Thoracic aorta (tissue), 2 donors: ENCODE measurements at regions not wholly inside any gene's neighbourhood (a gene's known extent, or its start where the extent isn't known, plus 50 kb on each side); places are given as distances from the start of the nearest gene placed in this dataset.

ENCODE experiments used
- ATAC-seq: fragments of 150-250 bp; one replicate; pipeline ENCODE4 v1.8.0; 2017; ENCODE audit warnings: low read depth; ENCODE audit not compliant: insufficient number of reproducible peaks, low FRiP score
- DNase-seq: peaks from one replicate; pipeline ENCODE4 v3.0.0-alpha.2; 2020; ENCODE audit warnings: low spot score
- H3K27ac ChIP-seq, 2 donors: fragments of 200-600 bp; sonication (generic); 1 replicate in 1 of 2; 2 replicates in 1 of 2; pipeline ENCODE4 v1.5.1; 2016; ENCODE audit warnings: mild to moderate bottlenecking in 2 of 2, moderate library complexity in 2 of 2
- H3K27me3 ChIP-seq: fragments of 200-600 bp; sonication (generic); replicated peaks from 2 replicates; pipeline ENCODE4 v1.6.0; 2016; ENCODE audit warnings: mild to moderate bottlenecking; ENCODE audit not compliant: insufficient read depth
- H3K36me3 ChIP-seq: fragments of 200-600 bp; sonication (generic); one replicate; pipeline ENCODE4 v1.5.1; 2016
- H3K4me1 ChIP-seq, 2 donors: fragments of 200-600 bp; sonication (generic); 1 replicate in 1 of 2; 2 replicates in 1 of 2; pipeline versions ENCODE4 v1.5.1 to v1.6.0; 2016; ENCODE audit warnings: low read depth in 2 of 2, mild to moderate bottlenecking in 1 of 2; ENCODE audit not compliant: control insufficient read depth in 1 of 2
- H3K4me3 ChIP-seq: fragments of 200-600 bp; sonication (generic); 2 replicates; pipeline ENCODE4 v1.5.1; 2016; ENCODE audit warnings: mild to moderate bottlenecking
- H3K9me3 ChIP-seq: fragments of 200-600 bp; sonication (generic); 2 replicates; pipeline ENCODE4 v1.5.1; 2016
- CTCF ChIP-seq: fragments of 200-600 bp; sonication (generic); IDR thresholded peaks from one replicate; pipeline ENCODE4 v1.5.1; 2019; ENCODE audit warnings: antibody characterized with exemption

DNA sequence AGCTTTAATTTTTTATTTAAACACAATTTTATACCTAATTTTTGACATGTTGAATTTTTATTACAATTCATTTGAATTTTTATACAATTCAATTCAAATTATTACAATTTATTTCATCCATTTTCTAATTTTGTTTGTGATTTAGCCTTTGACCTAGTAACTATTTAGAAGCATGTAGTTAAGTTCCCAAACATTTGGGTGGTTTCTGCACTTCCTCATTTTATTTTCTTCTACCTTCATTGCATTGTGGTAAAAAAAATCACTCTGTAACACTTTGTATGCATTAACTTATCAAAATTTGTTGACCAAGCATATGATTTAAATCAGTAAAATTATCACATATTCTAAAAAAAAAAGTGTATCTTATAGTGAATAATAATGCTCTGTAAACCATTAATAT lies 928.9 kb downstream of the ARAP2 start:
- Histone ChIP-seq H3K4me3 (no peak overlapping the region), H3K36me3 (no peaks in the 10 kb centered on the region), H3K4me1 (no peaks in the 10 kb centered on the region), H3K27ac (no peak overlapping the region), H3K9me3 (no peaks in the 10 kb centered on the region), H3K27me3 (no peaks in the 10 kb centered on the region)
- ATAC-seq (no peak), DNase-seq (no peak)
- no peak for TF ChIP-seq CTCF

DNA sequence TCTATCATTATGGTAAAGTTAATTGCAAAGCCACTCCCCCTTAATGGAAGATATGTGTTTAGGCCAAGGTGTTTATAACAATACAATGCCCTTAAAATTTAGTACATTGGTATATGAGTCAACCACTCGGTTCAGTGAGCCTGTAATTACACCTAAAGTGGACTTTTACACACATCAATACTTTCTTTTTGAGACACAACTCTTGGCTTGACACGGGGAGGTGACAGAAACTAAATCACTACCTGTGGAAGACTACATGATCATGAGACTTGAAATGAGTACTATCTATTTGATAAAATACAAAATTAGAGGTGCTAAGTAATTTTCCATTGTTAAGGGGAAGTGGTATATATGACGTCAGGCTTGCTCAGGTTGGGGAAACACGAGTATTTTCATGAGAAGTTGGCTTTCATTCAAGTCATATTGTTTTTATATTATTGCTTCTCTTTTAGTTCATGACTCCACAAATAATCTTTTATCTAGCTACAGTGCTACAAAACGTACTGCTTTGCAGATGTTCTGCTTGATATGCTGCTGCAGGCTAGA lies 918.3 kb downstream of the ARAP2 start:
- H3K27ac ChIP-seq, result no peak overlapping the region
- DNase-seq (no peak), ATAC-seq (no peak)
- H3K9me3 ChIP-seq, result no peaks in the 10 kb centered on the region
- no peak overlapping the region for H3K4me3 ChIP-seq
- no peaks in the 10 kb centered on the region for H3K27me3 ChIP-seq
- H3K4me1 ChIP-seq, result no peaks in the 10 kb centered on the region
- no peaks in the 10 kb centered on the region for H3K36me3 ChIP-seq
- TF ChIP-seq CTCF, result no peak

- DNase-seq (no peak), ATAC-seq (no peak)
- H3K36me3 ChIP-seq, result no peaks in the 10 kb centered on the region
- H3K9me3 ChIP-seq, result no peaks in the 10 kb centered on the region
- TF ChIP-seq CTCF, result no peak
- H3K4me1 ChIP-seq, result no peaks in the 10 kb centered on the region
- H3K27me3 ChIP-seq, result no peaks in the 10 kb centered on the region
- H3K4me3 ChIP-seq, result no peak overlapping the region
- no peak overlapping the region for H3K27ac ChIP-seq
These were observed 901.5 kb downstream of the ARAP2 start for GRCh38 chr4:35342833-35343232.

DNA sequence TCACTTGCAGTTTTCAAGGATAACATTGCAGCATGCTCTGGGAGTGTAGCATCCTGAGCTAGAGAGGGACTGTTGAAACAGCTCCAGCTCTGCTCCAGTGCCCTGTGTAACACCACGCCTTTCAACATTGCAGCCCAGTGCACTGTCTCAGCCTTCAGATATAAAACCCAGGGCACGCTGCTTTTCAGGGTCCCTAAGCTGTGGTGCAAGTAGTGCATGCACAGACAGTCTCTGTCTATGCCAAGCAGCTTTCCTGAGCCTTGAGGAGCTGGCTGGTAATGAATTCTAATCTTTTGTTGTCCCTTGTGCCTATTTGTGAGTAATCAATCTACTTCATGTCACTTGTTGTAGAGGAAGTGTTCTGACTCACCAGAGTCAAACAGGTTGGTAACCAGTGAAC lies 897.0 kb downstream of the ARAP2 start:
- no peak for ATAC-seq
- Histone ChIP-seq H3K9me3 (no peaks in the 10 kb centered on the region), H3K27ac (no peak overlapping the region), H3K4me1 (no peaks in the 10 kb centered on the region), H3K27me3 (no peaks in the 10 kb centered on the region), H3K36me3 (no peaks in the 10 kb centered on the region), H3K4me3 (no peak overlapping the region)
- no peak for DNase-seq
- TF ChIP-seq CTCF, result no peak

GRCh38 chr4:35358001-35358584 lies 886.2 kb downstream of the ARAP2 start:
- Histone ChIP-seq H3K27me3 (no peaks in the 10 kb centered on the region), H3K9me3 (no peaks in the 10 kb centered on the region), H3K4me3 (no peak overlapping the region), H3K27ac (no peak overlapping the region), H3K36me3 (no peaks in the 10 kb centered on the region), H3K4me1 (no peaks in the 10 kb centered on the region)
- ATAC-seq (no peak), DNase-seq (no peak)
- no peak for TF ChIP-seq CTCF
